OCI-LY1 (cell line): ENCODE measurements at regions not wholly inside any gene's neighbourhood (a gene's known extent, or its start where the extent isn't known, plus 50 kb on each side); places are given as distances from the start of the nearest gene placed in this dataset.

Source experiments
- H2AFZ ChIP-seq: fragments of 200-600 bp; sonication (generic), shearing (Covaris generic); 2 replicates; pipeline ENCODE4 v1.6.0; 2014; ENCODE audit warnings: antibody characterized with exemption, mild to moderate bottlenecking, low read length
- H3F3A ChIP-seq: fragments of 200-600 bp; sonication (generic), shearing (Covaris generic); 2 replicates; pipeline ENCODE4 v1.6.0; 2014; ENCODE audit warnings: mild to moderate bottlenecking, antibody characterized with exemption, low read length, moderate library complexity; ENCODE audit not compliant: insufficient read depth
- H3K27ac ChIP-seq: fragments of 200-600 bp; sonication (generic); 2 replicates; pipeline ENCODE4 v1.5.1; 2014; ENCODE audit warnings: low read length, mixed run types, mild to moderate bottlenecking, low read depth; ENCODE audit not compliant: poor library complexity, severe bottlenecking
- H3K27me3 ChIP-seq: fragments of 200-600 bp; sonication (generic); 2 replicates; pipeline ENCODE4 v1.6.0; 2014; ENCODE audit warnings: antibody characterized with exemption, mild to moderate bottlenecking, low read length, moderate library complexity; ENCODE audit not compliant: insufficient read depth
- H3K36me3 ChIP-seq: fragments of 200-600 bp; sonication (generic); 2 replicates; pipeline ENCODE4 v1.6.1; 2014; ENCODE audit warnings: mild to moderate bottlenecking, antibody characterized with exemption, low read length, moderate library complexity, mixed read lengths; ENCODE audit not compliant: insufficient read depth
- H3K4me1 ChIP-seq: fragments of 200-600 bp; sonication (generic); 2 replicates; pipeline ENCODE4 v1.5.1; 2014; ENCODE audit warnings: mild to moderate bottlenecking, low read length, moderate library complexity; ENCODE audit not compliant: insufficient read depth, severe bottlenecking
- H3K4me2 ChIP-seq: fragments of 200-600 bp; sonication (generic), shearing (Covaris generic); 2 replicates; pipeline ENCODE4 v1.6.1; 2014; ENCODE audit warnings: low read length
- H3K4me3 ChIP-seq: fragments of 200-600 bp; sonication (generic); 2 replicates; pipeline ENCODE4 v1.5.1; 2014; ENCODE audit warnings: low read length, low read depth, mild to moderate bottlenecking, mixed read lengths; ENCODE audit not compliant: poor library complexity, severe bottlenecking
- H3K79me2 ChIP-seq: fragments of 200-600 bp; shearing (Covaris generic); 2 replicates; pipeline ENCODE4 v1.6.1; 2016; ENCODE audit warnings: mixed run types, low read length, mixed read lengths; ENCODE audit not compliant: insufficient read depth
- H3K9ac ChIP-seq: fragments of 200-600 bp; sonication (generic), shearing (Covaris generic); 2 replicates; pipeline ENCODE4 v1.6.1; 2014; ENCODE audit warnings: mild to moderate bottlenecking, low read length, mixed read lengths
- H3K9me2 ChIP-seq: fragments of 200-600 bp; sonication (generic), shearing (Covaris generic); 2 replicates; pipeline ENCODE4 v1.6.1; 2014; ENCODE audit warnings: low read depth, mild to moderate bottlenecking, low read length, mixed read lengths
- H3K9me3 ChIP-seq: fragments of 200-600 bp; shearing (Covaris generic); 2 replicates; pipeline ENCODE4 v1.6.1; 2014; ENCODE audit warnings: low read length, mixed read lengths
- H4K20me1 ChIP-seq: fragments of 200-600 bp; sonication (generic), shearing (Covaris generic); 2 replicates; pipeline ENCODE4 v1.6.0; 2016; ENCODE audit warnings: mild to moderate bottlenecking, low read length; ENCODE audit not compliant: insufficient read depth
- CTCF ChIP-seq: fragments of 200-600 bp; sonication (generic), shearing (Covaris generic); IDR thresholded peaks from 2 replicates; pipeline ENCODE4 v1.5.1; 2017; ENCODE audit warnings: mild to moderate bottlenecking, antibody characterized with exemption, low read length, moderate library complexity, mixed read lengths
- EZH2 ChIP-seq: fragments of 200-600 bp; sonication (generic), shearing (Covaris generic); IDR thresholded peaks from 2 replicates; pipeline ENCODE4 v1.8.0; 2017; ENCODE audit warnings: borderline replicate concordance, mixed run types, mild to moderate bottlenecking, antibody characterized with exemption, low read length, moderate library complexity, mixed read lengths

GRCh38 chr6:27577922-27578321 is 105.0 kb upstream of the ZNF184 start:
- TF ChIP-seq EZH2 (no peak), CTCF (no peak)
- Histone ChIP-seq H3K4me3 (no peak overlapping the region), H3K79me2 (no peaks in the 10 kb centered on the region), H3K9me3 (no peaks in the 10 kb centered on the region), H4K20me1 (no peaks in the 10 kb centered on the region), H3K36me3 (no peaks in the 10 kb centered on the region), H3F3A (no peaks in the 10 kb centered on the region), H3K9ac (no peak overlapping the region), H3K4me1 (no peaks in the 10 kb centered on the region), H3K9me2 (no peaks in the 10 kb centered on the region), H3K27me3 (no peaks in the 10 kb centered on the region), H3K27ac (no peak overlapping the region), H2AFZ (no peak overlapping the region), H3K4me2 (no peak overlapping the region)

- H3K9me2 ChIP-seq, result no peaks in the 10 kb centered on the region
- no peaks in the 10 kb centered on the region for H3K9me3 ChIP-seq
- TF ChIP-seq CTCF, result no peak
- TF ChIP-seq EZH2, result no peak
- H3K4me3 ChIP-seq, result no peak overlapping the region
- no peaks in the 10 kb centered on the region for H4K20me1 ChIP-seq
- H3K4me1 ChIP-seq, result no peaks in the 10 kb centered on the region
- H3K27me3 ChIP-seq, result no peaks in the 10 kb centered on the region
- H3K27ac ChIP-seq, result no peak overlapping the region
- H3K9ac ChIP-seq, result no peak overlapping the region
- H3K36me3 ChIP-seq, result no peaks in the 10 kb centered on the region
- no peaks in the 10 kb centered on the region for H3F3A ChIP-seq
- no peak overlapping the region for H3K4me2 ChIP-seq
- H3K79me2 ChIP-seq, result no peaks in the 10 kb centered on the region
- no peak overlapping the region for H2AFZ ChIP-seq
Observed at GRCh38 chr6:27575594-27576361, 102.9 kb upstream of the ZNF184 start.

- Histone ChIP-seq H3K9me2 (no peaks in the 10 kb centered on the region), H3K4me3 (no peak overlapping the region), H3K79me2 (no peaks in the 10 kb centered on the region), H3K36me3 (no peaks in the 10 kb centered on the region), H2AFZ (no peak overlapping the region), H3K9ac (no peak overlapping the region), H4K20me1 (no peaks in the 10 kb centered on the region), H3K4me2 (no peak overlapping the region), H3K27ac (no peak overlapping the region), H3K9me3 (no peaks in the 10 kb centered on the region), H3K4me1 (no peaks in the 10 kb centered on the region), H3F3A (no peaks in the 10 kb centered on the region), H3K27me3 (no peaks in the 10 kb centered on the region)
- TF ChIP-seq EZH2 (no peak), CTCF (no peak)
Observed at GRCh38 chr6:27568226-27568897, 95.5 kb upstream of the ZNF184 start.
